Vagina (tissue), 2 donors: ENCODE measurements at regions not wholly inside any gene's neighbourhood (a gene's known extent, or its start where the extent isn't known, plus 50 kb on each side); places are given as distances from the start of the nearest gene placed in this dataset.
A peak's percentile ranks its signal among the peaks of the same experiment; 100 is the strongest.

Experiments used
- DNase-seq, 2 donors: peaks; one replicate each; pipeline ENCODE4 v3.0.0-alpha.2; 2017; ENCODE audit errors: extremely low spot score in 2 of 2
- H3K27ac ChIP-seq: fragments of 200-600 bp; sonication (generic); one replicate; pipeline ENCODE4 v1.5.1; 2019
- H3K27me3 ChIP-seq: fragments of 200-600 bp; sonication (generic); one replicate; pipeline ENCODE4 v1.5.1; 2019
- H3K36me3 ChIP-seq, 2 donors: fragments of 200-600 bp; sonication (generic); one replicate each; pipeline ENCODE4 v1.5.1; 2017 to 2019
- H3K4me1 ChIP-seq: fragments of 200-600 bp; sonication (generic); one replicate; pipeline ENCODE4 v1.5.1; 2019
- H3K4me3 ChIP-seq, 2 donors: fragments of 200-600 bp; sonication (generic); 1 replicate in 1 of 2; 2 replicates in 1 of 2; pipeline ENCODE4 v1.5.1; 2016 to 2019
- H3K9me3 ChIP-seq: fragments of 200-600 bp; sonication (generic); one replicate; pipeline ENCODE4 v1.5.1; 2019
- CTCF ChIP-seq, 3 experiments: fragments of 450-650 bp in 2 of 3; fragments of 200-600 bp in 1 of 3; sonication (generic) in 1 of 3; IDR thresholded peaks; one replicate each; pipeline ENCODE4 v1.5.1; 2017 to 2019; ENCODE audit warnings: antibody characterized with exemption in 3 of 3, mild to moderate bottlenecking in 2 of 3, moderate library complexity in 2 of 3
- POLR2A ChIP-seq, 2 donors: fragments of 450-650 bp; IDR thresholded peaks; one replicate each; pipeline ENCODE4 v1.6.1; 2017; ENCODE audit warnings: antibody characterized with exemption in 2 of 2, mild to moderate bottlenecking in 2 of 2, moderate library complexity in 2 of 2
- POLR2AphosphoS5 ChIP-seq, 2 donors: sonication (generic); formaldehyde crosslinking; IDR thresholded peaks; one replicate each; pipeline ENCODE4 v1.9.0; 2017; ENCODE audit warnings: antibody characterized with exemption in 2 of 2, mild to moderate bottlenecking in 2 of 2, low read depth in 1 of 2; ENCODE audit not compliant: insufficient read depth in 1 of 2
- intact Hi-C: fragments of 100-400 bp; cut with DNase I; formaldehyde crosslinking; loops from one replicate; pipeline ENCODE4 v1.15.1; 2023

DNA sequence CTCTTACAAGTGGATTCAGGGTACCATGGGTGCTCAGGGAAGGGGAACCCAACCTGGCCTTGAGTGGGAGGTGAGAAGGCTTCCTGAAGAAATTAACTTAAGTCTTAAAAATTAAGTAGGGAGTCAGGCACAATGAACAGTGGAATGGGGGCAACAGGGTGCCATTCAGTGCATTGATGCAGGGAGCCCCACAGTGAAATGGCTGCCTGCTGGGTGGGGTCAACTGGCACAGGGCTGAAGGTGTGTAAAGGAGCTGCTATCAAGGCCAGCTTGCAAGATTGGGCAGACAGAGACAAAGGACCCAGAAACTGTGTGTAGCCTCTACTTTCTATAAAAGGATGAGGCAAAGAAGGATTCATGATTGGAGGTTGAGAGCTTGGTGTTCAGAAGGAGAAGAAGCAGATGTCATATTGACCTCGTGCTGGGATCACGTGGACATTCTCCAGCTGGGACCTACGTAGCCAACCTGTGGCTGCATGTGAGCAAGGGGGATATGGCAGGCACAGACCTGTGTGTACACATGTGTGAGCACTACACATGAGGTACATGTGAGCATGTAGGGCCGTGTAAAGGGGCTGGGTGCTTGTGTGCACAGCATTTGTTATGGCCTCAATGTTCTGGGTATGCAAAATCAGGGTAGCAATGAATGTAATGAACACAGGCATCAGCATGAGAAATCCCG lies 209.5 kb upstream of the HAAO start:
- Histone ChIP-seq H3K9me3 (no peaks in the 10 kb centered on the region), H3K36me3 (no peaks in the 10 kb centered on the region), H3K27ac (no peak overlapping the region), H3K4me1 (peaks cover 13% of the 10 kb centered on the region), H3K27me3 (no peaks in the 10 kb centered on the region), H3K4me3 (no peak overlapping the region)
- DNase-seq: no peak
- intact Hi-C loops: no loop called here
- TF ChIP-seq CTCF (IDR thresholded peaks at IDR 0.05): no peak
- no peak for TF ChIP-seq POLR2AphosphoS5 (IDR thresholded peaks at IDR 0.05; ENCODE audit: insufficient read depth in 1 of 2, low read depth in 1 of 2)
- TF ChIP-seq POLR2A (IDR thresholded peaks at IDR 0.05): no peak

- Histone ChIP-seq H3K4me3 (no peak overlapping the region), H3K4me1 (peaks cover 13% of the 10 kb centered on the region), H3K9me3 (no peaks in the 10 kb centered on the region), H3K36me3 (no peaks in the 10 kb centered on the region), H3K27ac (no peak overlapping the region), H3K27me3 (no peaks in the 10 kb centered on the region)
- no peak for DNase-seq
- intact Hi-C loops: no loop called here
- no peak for TF ChIP-seq CTCF (IDR thresholded peaks at IDR 0.05)
- TF ChIP-seq POLR2A (IDR thresholded peaks at IDR 0.05): no peak
- TF ChIP-seq POLR2AphosphoS5 (IDR thresholded peaks at IDR 0.05; ENCODE audit: insufficient read depth in 1 of 2, low read depth in 1 of 2): no peak
Measured at GRCh38 chr2:43001055-43001378, 208.6 kb upstream of the HAAO start.

GRCh38 chr2:43000242-43001054 lies 208.1 kb upstream of the HAAO start:
- no peak overlapping the region for H3K4me3 ChIP-seq
- no peak overlapping the region for H3K27ac ChIP-seq
- H3K9me3 ChIP-seq: no peaks in the 10 kb centered on the region
- DNase-seq: no peak
- no peaks in the 10 kb centered on the region for H3K36me3 ChIP-seq
- intact Hi-C loops: no loop called here
- H3K27me3 ChIP-seq: no peaks in the 10 kb centered on the region
- TF ChIP-seq POLR2A (IDR thresholded peaks at IDR 0.05): no peak
- TF ChIP-seq CTCF (IDR thresholded peaks at IDR 0.05): no peak
- TF ChIP-seq POLR2AphosphoS5 (IDR thresholded peaks at IDR 0.05; ENCODE audit: insufficient read depth in 1 of 2, low read depth in 1 of 2): no peak
- peaks cover 13% of the 10 kb centered on the region for H3K4me1 ChIP-seq

GRCh38 chr2:42999856-43000241 lies 207.5 kb upstream of the HAAO start:
- Histone ChIP-seq H3K4me1 (peaks cover 13% of the 10 kb centered on the region), H3K4me3 (no peak overlapping the region), H3K36me3 (no peaks in the 10 kb centered on the region), H3K9me3 (no peaks in the 10 kb centered on the region), H3K27me3 (no peaks in the 10 kb centered on the region), H3K27ac (no peak overlapping the region)
- no peak for DNase-seq
- intact Hi-C loops: no loop called here
- no peak for TF ChIP-seq POLR2A (IDR thresholded peaks at IDR 0.05)
- no peak for TF ChIP-seq CTCF (IDR thresholded peaks at IDR 0.05)
- no peak for TF ChIP-seq POLR2AphosphoS5 (IDR thresholded peaks at IDR 0.05; ENCODE audit: insufficient read depth in 1 of 2, low read depth in 1 of 2)

DNA sequence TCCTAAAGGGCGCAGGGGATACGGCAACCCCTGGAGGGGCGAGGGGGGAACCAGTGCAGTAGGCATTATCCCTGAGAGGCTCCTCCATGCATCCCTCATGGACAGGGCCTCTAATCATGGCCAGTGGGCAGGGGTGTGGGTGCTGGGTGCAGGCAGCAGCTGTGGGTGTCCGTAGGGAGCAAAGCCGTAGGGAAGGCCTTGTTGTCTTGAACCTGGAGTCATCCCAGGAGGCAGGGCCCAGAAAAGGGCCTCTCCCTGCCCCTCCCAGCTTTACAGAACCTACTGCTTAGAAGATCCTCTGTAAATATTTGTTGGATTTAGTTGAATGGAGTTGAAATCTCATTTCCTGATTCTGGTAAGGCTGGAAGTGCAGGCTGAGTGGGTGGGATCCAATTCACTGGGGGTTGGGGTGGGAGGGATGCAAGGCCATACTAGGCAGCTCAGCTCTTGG lies 207.0 kb upstream of the HAAO start:
- Histone ChIP-seq H3K27me3 (no peaks in the 10 kb centered on the region), H3K4me1 (peaks cover 13% of the 10 kb centered on the region), H3K9me3 (no peaks in the 10 kb centered on the region), H3K27ac (peak overlapping the region; percentile 25), H3K36me3 (no peaks in the 10 kb centered on the region), H3K4me3 (no peak overlapping the region)
- no peak for TF ChIP-seq POLR2A (IDR thresholded peaks at IDR 0.05)
- TF ChIP-seq POLR2AphosphoS5 (IDR thresholded peaks at IDR 0.05; ENCODE audit: insufficient read depth in 1 of 2, low read depth in 1 of 2): peak in 1 of 2 donors; percentile 7
- TF ChIP-seq CTCF (IDR thresholded peaks at IDR 0.05): no peak
- DNase-seq: no peak
- intact Hi-C loops: no loop called here
